LNCaP clone FGC (cell line): ENCODE measurements at regions not wholly inside any gene's neighbourhood (a gene's known extent, or its start where the extent isn't known, plus 50 kb on each side); places are given as distances from the start of the nearest gene placed in this dataset.

Source experiments
- DNase-seq: peaks from one replicate; pipeline ENCODE4 v3.0.0-alpha.2; 2011; ENCODE audit warnings: low read depth
- H3K4me3 ChIP-seq: 2 replicates; pipeline ENCODE4 v1.5.1; 2011; ENCODE audit warnings: mild to moderate bottlenecking, low read depth, low read length, control low read depth
- CTCF ChIP-seq: IDR thresholded peaks from 2 replicates; pipeline ENCODE4 v1.5.1; 2012; ENCODE audit warnings: mild to moderate bottlenecking; ENCODE audit not compliant: control insufficient read depth, insufficient read depth; ENCODE audit errors: extremely low read depth

- no peak for DNase-seq
- no peak for TF ChIP-seq CTCF
- no peak overlapping the region for H3K4me3 ChIP-seq
Measured at GRCh38 chr16:79401157-79401556, 199.4 kb downstream of the MAF start.

DNA sequence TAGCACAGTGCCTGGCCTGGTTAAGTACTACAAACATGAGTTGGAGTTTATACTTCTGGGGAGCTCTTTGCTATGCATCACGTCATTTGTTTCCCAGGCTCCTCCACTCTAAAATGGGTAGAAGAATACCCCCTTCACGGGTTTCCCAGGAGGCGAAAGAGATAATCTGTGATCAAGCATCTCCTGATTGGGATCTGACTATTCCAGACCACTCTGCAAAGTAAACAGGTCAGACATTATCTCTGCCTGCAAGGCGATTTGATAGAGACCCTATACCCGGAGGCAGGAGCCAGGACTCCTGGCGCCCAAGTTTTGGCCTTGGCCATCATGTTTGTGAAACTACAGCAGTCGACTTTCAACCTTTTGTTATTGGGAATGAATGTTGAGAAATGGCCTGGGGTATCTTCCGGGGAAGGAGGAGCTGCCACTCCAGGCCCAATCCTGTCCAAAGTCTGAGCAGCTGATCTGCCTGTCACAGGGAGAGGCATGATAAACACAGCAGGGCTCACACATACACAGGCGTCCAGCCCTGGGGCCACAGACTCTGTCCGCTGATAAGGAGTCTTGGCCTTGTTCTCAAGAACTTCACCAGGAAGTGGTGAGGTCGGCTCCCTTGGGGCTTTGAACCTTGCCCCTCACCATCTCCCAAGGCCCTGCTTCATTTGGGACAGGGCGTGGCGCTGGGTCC is 199.9 kb downstream of the MAF start:
- H3K4me3 ChIP-seq: no peak overlapping the region
- no peak for DNase-seq
- TF ChIP-seq CTCF: no peak

DNA sequence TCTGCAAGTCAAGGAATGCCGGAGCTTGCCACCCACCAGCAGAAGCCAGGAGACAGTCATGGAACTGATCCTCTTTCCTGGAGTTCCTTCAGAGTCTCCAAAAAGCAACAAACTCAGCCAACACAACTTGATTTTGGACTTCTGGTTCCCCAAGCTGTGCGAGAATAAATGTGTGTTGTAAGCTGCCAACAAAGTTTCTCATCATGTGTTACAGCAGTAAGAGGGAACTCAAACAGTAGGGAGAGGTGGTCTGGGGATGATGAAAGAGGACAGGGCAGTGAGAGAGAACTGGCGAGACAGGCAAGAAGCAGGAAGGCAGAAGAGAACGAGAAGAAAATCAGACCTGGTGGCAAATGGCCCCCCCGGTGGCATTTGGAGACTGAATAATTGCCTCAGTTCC is 204.9 kb downstream of the MAF start:
- no peak overlapping the region for H3K4me3 ChIP-seq
- no peak for TF ChIP-seq CTCF
- no peak for DNase-seq

- H3K4me3 ChIP-seq: no peak overlapping the region
- TF ChIP-seq CTCF: no peak
- DNase-seq: no peak
Measured at GRCh38 chr16:79394206-79394605, 206.3 kb downstream of the MAF start.

- H3K4me3 ChIP-seq: no peak overlapping the region
- DNase-seq: no peak
- no peak for TF ChIP-seq CTCF
Measured at GRCh38 chr16:79393564-79393963, 207.0 kb downstream of the MAF start.

DNA sequence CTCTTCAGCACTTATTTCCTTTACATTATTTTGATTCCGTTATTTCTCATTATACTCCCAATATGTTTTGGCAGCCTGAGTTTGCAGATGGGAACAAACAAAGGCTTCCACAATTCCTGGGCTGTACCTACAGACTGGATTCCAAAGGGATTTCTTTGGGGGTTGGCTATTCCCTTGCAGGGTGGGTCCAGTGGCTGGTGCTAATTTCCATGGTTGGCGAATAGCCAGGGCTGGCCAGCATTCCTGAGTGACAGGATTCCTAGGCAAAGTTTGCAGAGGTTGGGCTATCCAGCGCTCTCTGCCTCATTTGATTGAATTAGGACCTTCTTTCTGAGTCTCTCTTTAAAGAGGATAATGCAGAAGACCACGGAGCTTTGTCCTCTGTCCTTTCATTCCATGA is 207.4 kb downstream of the MAF start:
- TF ChIP-seq CTCF: no peak
- no peak for DNase-seq
- H3K4me3 ChIP-seq: no peak overlapping the region

- TF ChIP-seq CTCF: no peak
- H3K4me3 ChIP-seq: no peak overlapping the region
- DNase-seq: no peak
Measured at GRCh38 chr16:79392081-79392480, 208.5 kb downstream of the MAF start.
